ENCODE measurements at regions not wholly inside any gene's neighbourhood (a gene's known extent, or its start where the extent isn't known, plus 50 kb on each side); places are given as distances from the start of the nearest gene placed in this dataset.

GRCh38 chr3:61311044-61311443 is 59.8 kb upstream of the FHIT start:
- H3K79me2 ChIP-seq (ENCODE audit: control insufficient read depth, insufficient read depth, low read length): no peaks in the 10 kb centered on the region
- H3K36me3 ChIP-seq (ENCODE audit: control insufficient read depth, insufficient read depth, low read length): no peaks in the 10 kb centered on the region
- TF ChIP-seq CTCF (conservative IDR thresholded peaks at IDR 0.05 in 1 of 2, IDR thresholded peaks at IDR 0.05 in 1 of 2; ENCODE audit: low read depth in 1 of 2, low read length in 2 of 2) (no peak), EZH2 (IDR thresholded peaks at IDR 0.05; ENCODE audit: low read length, missing control alignments) (no peak)
- H3K27ac ChIP-seq (ENCODE audit: insufficient read depth, low read length): no peak overlapping the region
- H3K4me1 ChIP-seq (ENCODE audit: control insufficient read depth, extremely low read depth, insufficient read depth, low read length): no peaks in the 10 kb centered on the region
- no peaks in the 10 kb centered on the region for H3K27me3 ChIP-seq (ENCODE audit: control insufficient read depth, insufficient read depth, low read length)
- H3K4me2 ChIP-seq (ENCODE audit: extremely low read depth, insufficient read depth, low read length): no peak overlapping the region
- H2AFZ ChIP-seq (ENCODE audit: low read length): no peak overlapping the region
- DNase-seq (ENCODE audit: low read depth in 2 of 2): no peak
- H4K20me1 ChIP-seq (ENCODE audit: control insufficient read depth, extremely low read depth, insufficient read depth, low read length): no peaks in the 10 kb centered on the region
- H3K9ac ChIP-seq (ENCODE audit: insufficient read depth, low read length): no peak overlapping the region
- no peak overlapping the region for H3K4me3 ChIP-seq (replicated peaks in 1 of 4; ENCODE audit: control extremely low read depth in 1 of 4, insufficient read depth in 1 of 4, low read depth in 3 of 4, low read length in 4 of 4)
- H3K9me3 ChIP-seq (ENCODE audit: control insufficient read depth, insufficient read depth, low read depth, low read length): no peaks in the 10 kb centered on the region

- Histone ChIP-seq H3K4me1 (ENCODE audit: control insufficient read depth, extremely low read depth, insufficient read depth, low read length) (no peaks in the 10 kb centered on the region), H3K36me3 (ENCODE audit: control insufficient read depth, insufficient read depth, low read length) (no peaks in the 10 kb centered on the region), H3K9ac (ENCODE audit: insufficient read depth, low read length) (no peak overlapping the region), H3K9me3 (ENCODE audit: control insufficient read depth, insufficient read depth, low read depth, low read length) (no peaks in the 10 kb centered on the region), H2AFZ (ENCODE audit: low read length) (no peak overlapping the region), H3K27me3 (ENCODE audit: control insufficient read depth, insufficient read depth, low read length) (no peaks in the 10 kb centered on the region), H3K79me2 (ENCODE audit: control insufficient read depth, insufficient read depth, low read length) (no peaks in the 10 kb centered on the region), H3K4me2 (ENCODE audit: extremely low read depth, insufficient read depth, low read length) (no peak overlapping the region), H3K27ac (ENCODE audit: insufficient read depth, low read length) (no peak overlapping the region), H3K4me3 (replicated peaks in 1 of 4; ENCODE audit: control extremely low read depth in 1 of 4, insufficient read depth in 1 of 4, low read depth in 3 of 4, low read length in 4 of 4) (no peak overlapping the region), H4K20me1 (ENCODE audit: control insufficient read depth, extremely low read depth, insufficient read depth, low read length) (no peaks in the 10 kb centered on the region)
- DNase-seq (ENCODE audit: low read depth in 2 of 2): peak in 1 of 2 donors; percentile 7
- TF ChIP-seq CTCF (conservative IDR thresholded peaks at IDR 0.05 in 1 of 2, IDR thresholded peaks at IDR 0.05 in 1 of 2; ENCODE audit: low read depth in 1 of 2, low read length in 2 of 2): no peak
- TF ChIP-seq EZH2 (IDR thresholded peaks at IDR 0.05; ENCODE audit: low read length, missing control alignments): no peak
Measured at GRCh38 chr3:61315871-61316270, 64.6 kb upstream of the FHIT start.

GRCh38 chr3:61323094-61323493 is 71.8 kb upstream of the FHIT start:
- no peak for TF ChIP-seq CTCF (conservative IDR thresholded peaks at IDR 0.05 in 1 of 2, IDR thresholded peaks at IDR 0.05 in 1 of 2; ENCODE audit: low read depth in 1 of 2, low read length in 2 of 2)
- TF ChIP-seq EZH2 (IDR thresholded peaks at IDR 0.05; ENCODE audit: low read length, missing control alignments): no peak
- Histone ChIP-seq H4K20me1 (ENCODE audit: control insufficient read depth, extremely low read depth, insufficient read depth, low read length) (no peaks in the 10 kb centered on the region), H3K9ac (ENCODE audit: insufficient read depth, low read length) (no peak overlapping the region), H3K4me2 (ENCODE audit: extremely low read depth, insufficient read depth, low read length) (no peak overlapping the region), H3K79me2 (ENCODE audit: control insufficient read depth, insufficient read depth, low read length) (no peaks in the 10 kb centered on the region), H3K4me1 (ENCODE audit: control insufficient read depth, extremely low read depth, insufficient read depth, low read length) (no peaks in the 10 kb centered on the region), H3K36me3 (ENCODE audit: control insufficient read depth, insufficient read depth, low read length) (no peaks in the 10 kb centered on the region), H3K9me3 (ENCODE audit: control insufficient read depth, insufficient read depth, low read depth, low read length) (no peaks in the 10 kb centered on the region), H3K4me3 (replicated peaks in 1 of 4; ENCODE audit: control extremely low read depth in 1 of 4, insufficient read depth in 1 of 4, low read depth in 3 of 4, low read length in 4 of 4) (no peak overlapping the region), H2AFZ (ENCODE audit: low read length) (no peak overlapping the region), H3K27ac (ENCODE audit: insufficient read depth, low read length) (no peak overlapping the region), H3K27me3 (ENCODE audit: control insufficient read depth, insufficient read depth, low read length) (no peaks in the 10 kb centered on the region)
- DNase-seq (ENCODE audit: low read depth in 2 of 2): no peak

All from fibroblast of lung (primary cell).